ENCODE measurements at regions not wholly inside any gene's neighbourhood (a gene's known extent, or its start where the extent isn't known, plus 50 kb on each side); places are given as distances from the start of the nearest gene placed in this dataset.
"Not testable (repeated sequence)": the region's sequence is repeated elsewhere in the genome, so short reads cannot be mapped to it uniquely, and the experiment has no call there.

- DNase-seq: no peak
Measured at GRCh38 chr5:13215370-13215769, 729.1 kb downstream of the DNAH5 start.

DNA sequence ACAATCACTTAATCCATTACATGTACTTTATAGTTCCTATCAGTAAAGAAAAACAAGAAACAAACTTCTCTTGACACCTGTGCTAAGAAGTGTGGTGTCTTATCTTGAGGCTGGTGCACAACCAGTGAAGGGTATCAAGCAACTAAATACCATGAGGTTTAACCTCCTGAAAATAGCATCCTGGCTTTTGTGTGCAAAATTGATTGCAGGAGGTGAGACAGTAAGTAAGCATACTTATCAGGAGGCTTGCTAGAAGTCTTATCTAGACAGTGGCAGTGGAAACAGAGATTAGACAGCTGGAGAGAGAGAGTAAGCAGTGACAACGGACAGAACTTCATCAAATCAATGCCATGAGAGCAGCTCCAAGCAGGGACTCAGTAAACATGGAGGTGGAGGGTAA, 730.3 kb downstream of the DNAH5 start:
- no peak for DNase-seq

DNA sequence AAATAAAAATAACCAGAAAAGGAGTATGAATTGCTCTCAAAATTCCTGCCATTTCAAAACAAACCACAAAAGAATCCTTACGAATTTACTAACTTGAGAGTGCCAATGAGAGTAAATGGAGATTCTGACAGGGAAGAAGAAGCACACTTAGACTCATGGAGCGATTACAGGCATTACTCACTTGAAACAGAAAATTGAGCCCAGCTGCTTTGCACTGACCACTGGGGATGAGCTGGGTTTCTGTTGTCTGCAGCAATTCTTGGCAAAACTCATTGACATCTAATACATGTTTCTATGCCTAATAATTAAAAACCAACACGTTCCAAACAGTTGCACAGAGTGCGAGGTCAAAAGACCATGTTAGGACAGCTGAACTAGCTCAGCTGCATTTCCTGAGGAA, 731.6 kb downstream of the DNAH5 start:
- DNase-seq: no peak

GRCh38 chr5:13211064-13211463, 733.4 kb downstream of the DNAH5 start:
- no peak for DNase-seq

DNA sequence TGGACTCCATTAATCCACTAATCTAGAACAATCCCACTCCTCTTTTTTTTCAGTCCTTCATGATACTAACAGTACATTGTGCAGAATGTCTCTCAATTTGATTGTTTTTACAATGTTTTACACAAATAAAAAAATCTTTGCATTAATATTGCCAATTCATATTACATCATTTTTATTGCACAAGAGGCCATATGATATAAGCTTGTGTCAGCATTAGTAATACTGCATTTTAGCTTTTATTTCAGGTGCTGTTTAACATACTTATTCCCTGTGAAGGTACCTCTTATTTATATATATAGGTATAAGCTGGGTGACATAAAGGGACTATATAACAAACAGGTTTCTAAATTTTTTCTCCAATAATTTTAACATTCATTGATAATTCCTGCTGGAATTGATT, 737.4 kb downstream of the DNAH5 start:
- no peak for DNase-seq

- DNase-seq: no peak
Measured at GRCh38 chr5:13201022-13201421, 743.5 kb downstream of the DNAH5 start.

GRCh38 chr5:13198226-13198625, 746.3 kb downstream of the DNAH5 start:
- not testable (repeated sequence) for DNase-seq

- no peak for DNase-seq
Measured at GRCh38 chr5:13189532-13189931, 755.0 kb downstream of the DNAH5 start.

DNA sequence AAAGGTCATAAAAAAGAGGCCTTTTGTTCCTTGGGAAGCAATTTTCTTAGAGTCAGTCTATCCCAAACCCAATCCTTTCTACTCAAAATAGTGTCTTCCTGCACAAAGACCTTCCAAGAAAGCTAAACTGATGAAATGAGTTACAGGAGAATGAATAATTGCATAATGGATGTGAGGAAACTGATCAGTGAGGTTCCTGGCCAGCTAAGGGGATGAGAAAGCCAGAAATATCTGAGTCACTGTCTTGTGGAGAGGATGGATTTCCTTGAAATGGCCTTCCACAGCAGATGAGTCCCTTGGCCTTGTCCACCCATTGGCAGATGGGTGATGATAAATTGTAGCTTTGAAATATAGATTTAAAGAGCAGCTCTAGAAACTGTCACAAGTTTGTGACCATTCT, 756.1 kb downstream of the DNAH5 start:
- DNase-seq: no peak

DNA sequence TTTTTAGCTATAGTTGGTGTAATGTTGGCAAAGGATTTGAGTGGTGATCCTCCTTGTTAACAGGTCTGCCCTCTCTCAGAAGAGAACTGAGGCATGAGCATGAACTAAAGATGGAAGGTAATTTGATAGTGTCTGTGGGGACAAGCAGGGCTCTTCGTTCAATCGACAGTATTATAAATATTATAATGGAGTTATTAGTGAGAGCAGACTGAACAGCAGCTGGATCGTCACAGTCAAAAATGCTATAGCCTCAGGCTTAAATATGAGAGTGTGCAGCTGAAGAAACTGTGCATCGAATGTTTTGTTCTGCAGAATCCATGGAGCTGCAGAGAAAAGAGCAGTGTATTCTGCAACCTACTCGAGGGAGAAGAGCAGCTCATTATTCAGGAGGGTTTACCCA, 757.3 kb downstream of the DNAH5 start:
- DNase-seq: peak in 1 of 2 experiments; percentile 49

DNA sequence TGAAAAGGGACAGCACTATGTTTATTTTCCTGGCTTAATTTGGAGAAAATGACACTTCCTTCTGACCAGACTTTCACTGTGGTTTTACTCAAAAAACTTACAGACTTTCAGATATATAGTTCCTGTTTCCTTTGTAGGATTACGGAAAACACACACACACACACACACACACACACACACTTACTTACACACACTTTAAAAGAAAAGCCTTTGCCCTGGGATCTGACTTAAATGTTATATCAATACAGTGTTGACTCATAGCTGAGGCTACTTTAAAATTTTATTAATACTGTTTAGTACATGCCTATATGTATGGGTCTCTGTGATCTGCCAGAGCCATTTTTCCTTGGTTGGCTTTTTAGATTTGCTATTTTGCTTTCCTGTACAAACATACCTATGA, 758.3 kb downstream of the DNAH5 start:
- DNase-seq: no peak

- peak; percentile 34 to 42 for DNase-seq
Measured at GRCh38 chr5:13179407-13180087, 764.9 kb downstream of the DNAH5 start.

DNA sequence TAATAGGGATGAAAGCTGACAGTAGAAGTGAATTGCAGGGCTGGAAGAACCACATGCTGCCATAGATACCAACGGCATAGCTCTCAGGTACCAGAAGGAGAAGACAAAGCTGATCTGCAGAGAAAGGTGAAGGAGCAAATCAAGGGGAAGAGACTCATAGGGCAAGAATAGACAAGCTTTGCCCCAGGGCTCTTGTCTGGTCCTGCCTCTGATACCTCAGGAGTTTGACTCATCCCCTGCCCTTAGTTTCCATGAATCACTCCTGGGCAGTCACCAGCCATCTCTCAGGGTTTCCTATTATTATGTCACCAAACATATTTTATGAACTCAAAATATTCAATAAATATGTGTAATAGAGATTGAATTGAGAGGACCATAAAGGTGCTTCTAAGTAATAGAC, 800.9 kb downstream of the DNAH5 start:
- DNase-seq: no peak

DNA sequence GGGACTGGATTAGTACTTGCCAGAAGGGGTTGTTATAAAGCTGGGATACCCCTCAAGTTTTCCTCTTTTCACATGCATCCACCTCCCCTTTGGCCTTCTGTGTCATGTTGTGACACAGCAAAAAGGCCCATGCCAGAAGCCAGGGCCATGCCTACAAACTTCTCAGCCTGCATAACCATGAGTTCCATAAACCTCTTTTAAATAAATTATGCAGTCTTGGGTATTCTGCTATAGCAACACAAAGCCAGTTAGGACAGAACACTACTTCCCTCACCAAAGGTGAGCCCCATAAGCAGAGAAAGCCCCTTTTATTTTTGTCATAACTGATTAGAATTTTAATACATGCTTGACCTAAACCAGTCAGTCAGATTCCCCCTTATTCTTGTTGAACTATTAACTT, 801.3 kb downstream of the DNAH5 start:
- no peak for DNase-seq

DNA sequence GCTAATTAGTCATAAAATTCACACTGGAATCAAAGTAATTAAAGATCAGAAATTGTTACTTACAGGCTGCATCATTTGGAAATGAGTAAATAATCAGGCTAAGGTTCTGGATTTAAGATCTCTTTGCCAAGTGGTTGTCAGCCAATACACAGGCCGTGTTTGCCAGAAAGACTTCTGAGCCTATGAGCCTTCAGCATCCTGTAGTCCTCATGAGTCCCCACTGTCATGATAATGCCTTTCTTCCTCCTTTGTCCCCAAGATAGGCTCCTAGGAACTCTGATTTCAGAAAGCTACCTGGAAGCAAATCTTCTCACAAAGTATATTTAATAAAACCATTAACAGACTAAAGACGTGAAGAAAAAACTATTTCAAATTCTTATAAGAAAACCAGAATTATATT, 810.5 kb downstream of the DNAH5 start:
- no peak for DNase-seq

DNA sequence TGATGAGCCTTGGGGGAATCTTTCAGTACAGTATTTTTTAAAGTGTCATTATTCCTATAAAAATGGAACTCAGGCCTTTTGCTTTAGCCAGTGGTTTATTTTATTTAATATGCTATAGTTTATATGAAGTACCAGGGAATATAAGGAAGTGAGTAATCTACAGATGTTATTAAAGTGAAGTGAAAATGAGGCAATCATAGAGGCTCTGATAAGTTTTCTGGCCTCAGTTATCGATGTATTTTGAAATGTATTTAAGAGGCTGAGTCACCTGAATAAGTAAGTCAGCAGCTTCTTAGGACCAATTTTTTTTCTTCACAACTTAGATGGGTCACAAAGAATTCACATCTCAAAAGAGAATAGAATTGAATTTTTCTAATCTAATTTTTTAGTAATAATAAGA, 829.0 kb downstream of the DNAH5 start:
- no peak for DNase-seq

DNA sequence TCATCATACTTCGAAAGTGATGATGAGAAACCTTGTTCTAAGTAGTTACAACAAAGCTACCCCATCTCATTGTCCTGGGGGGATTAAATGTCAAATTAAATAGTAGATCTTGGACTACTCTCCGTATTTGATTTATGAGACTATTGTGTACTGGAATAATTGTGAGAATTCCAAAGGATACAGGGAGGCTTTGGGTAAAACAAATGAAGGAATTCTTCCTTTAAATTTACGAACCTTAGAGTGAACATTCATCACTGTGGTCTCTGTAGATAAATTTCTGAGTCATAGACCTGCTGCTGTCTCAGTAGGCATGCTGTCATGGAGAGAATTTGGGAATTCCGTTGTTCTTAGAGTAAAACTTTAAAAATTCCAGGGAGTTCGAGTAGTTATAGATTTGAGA, 836.2 kb downstream of the DNAH5 start:
- no peak for DNase-seq

GRCh38 chr5:13107537-13107936, 837.0 kb downstream of the DNAH5 start:
- DNase-seq: no peak

GRCh38 chr5:13081116-13081515, 863.4 kb downstream of the DNAH5 start:
- no peak for DNase-seq

DNA sequence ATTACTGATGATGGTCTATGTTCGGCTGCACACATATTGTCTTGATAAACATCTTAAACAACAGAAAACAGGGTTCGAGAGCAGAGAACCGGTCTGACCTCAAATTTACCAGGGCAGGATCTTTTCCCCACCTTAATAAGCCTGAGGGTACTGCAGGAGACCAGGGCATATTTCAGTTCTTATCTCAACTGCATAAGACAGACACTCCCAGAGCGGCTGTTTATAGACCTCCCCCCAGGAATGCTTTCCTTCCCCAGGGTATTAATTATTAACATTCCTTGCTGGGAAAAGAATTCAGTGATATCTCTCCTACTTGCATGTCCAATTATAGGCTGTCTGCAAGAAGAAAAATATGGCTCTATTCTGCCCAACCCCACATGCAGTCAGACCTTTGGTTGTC, 871.6 kb downstream of the DNAH5 start:
- not testable (repeated sequence) for DNase-seq

DNA sequence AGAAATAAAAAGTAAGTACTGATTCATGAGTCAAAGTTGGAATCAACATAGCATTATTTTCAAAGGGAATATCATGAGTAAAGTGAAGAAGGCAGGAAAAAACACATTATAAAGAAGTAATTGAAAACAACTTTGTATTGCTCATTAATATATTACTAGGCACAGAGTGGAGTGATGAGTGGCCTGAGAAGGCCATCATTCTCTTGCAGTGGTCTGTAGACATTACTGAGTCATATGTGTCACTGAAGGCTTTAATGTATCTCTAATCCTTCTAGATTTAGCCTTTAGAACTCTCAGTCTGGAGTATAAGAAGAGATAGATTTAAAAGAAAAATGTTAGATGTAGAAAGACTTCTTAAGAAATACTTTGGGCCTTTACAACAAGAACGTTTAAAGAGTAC, 881.4 kb downstream of the DNAH5 start:
- no peak for DNase-seq

GRCh38 chr5:13045897-13046551, 898.5 kb downstream of the DNAH5 start:
- DNase-seq: no peak

GRCh38 chr5:13034061-13034460, 910.4 kb downstream of the DNAH5 start:
- DNase-seq: no peak

DNA sequence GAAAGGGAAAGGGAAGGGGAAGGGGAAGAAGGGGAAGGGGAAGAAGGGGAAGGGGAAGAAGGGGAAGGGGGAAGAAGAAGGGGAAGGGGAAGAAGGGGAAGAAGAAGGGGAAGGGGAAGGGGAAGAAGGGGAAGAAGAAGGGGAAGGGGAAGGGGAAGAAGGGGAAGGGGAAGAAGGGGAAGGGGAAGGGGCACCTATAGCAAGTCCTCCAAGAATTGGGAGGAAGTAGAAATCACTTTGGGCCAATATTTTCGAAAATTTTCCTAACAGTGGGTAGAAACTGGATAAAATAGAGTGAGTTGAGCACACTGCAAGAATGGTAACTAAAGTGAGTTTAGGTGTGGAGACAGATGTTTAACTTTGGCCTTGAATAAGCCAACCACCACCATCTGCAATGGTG, 915.3 kb downstream of the DNAH5 start:
- DNase-seq: no peak

GRCh38 chr5:13027874-13028273, 916.6 kb downstream of the DNAH5 start:
- DNase-seq: no peak

Data from NCI-H1930 (cell line).